ENCODE measurements at regions not wholly inside any gene's neighbourhood (a gene's known extent, or its start where the extent isn't known, plus 50 kb on each side); places are given as distances from the start of the nearest gene placed in this dataset.
A peak's percentile ranks its signal among the peaks of the same experiment; 100 is the strongest.

GRCh38 chr6:27687154-27688013, 214.5 kb upstream of the ZNF184 start (continued):
- TF ChIP-seq ARID4A (CRISPR knock-in tag; IDR thresholded peaks at IDR 0.05; ENCODE audit: borderline replicate concordance) (peak; percentile 39; the same call in 1 of the 2 replicates), ZNF326 (CRISPR knock-in tag; IDR thresholded peaks at IDR 0.05; ENCODE audit: borderline replicate concordance) (no peak), PAX8 (CRISPR knock-in tag; IDR thresholded peaks at IDR 0.05; ENCODE audit: borderline replicate concordance) (no peak), ZNF136 (CRISPR knock-in tag; IDR thresholded peaks at IDR 0.05; ENCODE audit: low read depth) (no peak), ZNF276 (CRISPR knock-in tag; IDR thresholded peaks at IDR 0.05; ENCODE audit: low read depth) (no peak), ZHX2 (IDR thresholded peaks at IDR 0.05; ENCODE audit: low read depth) (no peak), ZHX2 (CRISPR knock-in tag; IDR thresholded peaks at IDR 0.05; ENCODE audit: borderline replicate concordance) (no peak), SCMH1 (CRISPR knock-in tag; IDR thresholded peaks at IDR 0.05; ENCODE audit: borderline replicate concordance) (no peak), KDM1A (CRISPR knock-in tag; IDR thresholded peaks at IDR 0.05) (no peak), KAT8 (CRISPR knock-in tag; IDR thresholded peaks at IDR 0.05) (no peak; the same call in 1 of the 2 replicates), TRAFD1 (CRISPR knock-in tag; IDR thresholded peaks at IDR 0.05; ENCODE audit: borderline replicate concordance) (no peak), ZNF10 (CRISPR knock-in tag; IDR thresholded peaks at IDR 0.05; ENCODE audit: borderline replicate concordance, low read depth) (no peak), ZNF709 (CRISPR knock-in tag; IDR thresholded peaks at IDR 0.05) (0 out of 2 replicates have a peak, but pooled peaks have one; percentile 5), RBM39 (IDR thresholded peaks at IDR 0.05; ENCODE audit: low read depth, low read length, poor library complexity, severe bottlenecking) (peak; percentile 88)

Data from HepG2 (cell line).